ENCODE measurements at regions not wholly inside any gene's neighbourhood (a gene's known extent, or its start where the extent isn't known, plus 50 kb on each side); places are given as distances from the start of the nearest gene placed in this dataset.

DNA sequence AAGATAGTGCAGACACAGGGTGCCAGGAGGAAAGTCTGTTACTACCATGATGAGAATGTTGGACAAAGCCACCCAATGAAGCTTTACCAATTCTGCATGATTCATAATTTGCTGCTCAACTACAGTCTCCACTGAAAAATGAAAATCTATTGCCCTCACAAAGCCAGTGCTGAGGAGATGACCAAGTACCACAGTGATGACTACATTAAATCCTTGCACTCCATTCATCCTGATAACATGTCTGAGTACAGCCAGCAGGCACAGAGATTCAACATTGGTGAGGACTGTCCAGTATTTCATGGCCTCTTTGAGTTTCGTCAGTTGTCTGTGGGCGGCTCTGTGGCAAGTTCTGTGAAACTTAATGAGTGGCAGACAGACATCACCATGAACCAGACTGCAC is 144.0 kb downstream of the PLCE1 start:
- H3K9ac ChIP-seq (ENCODE audit: low read length in 3 of 3), result no peak overlapping the region
- no peaks in the 10 kb centered on the region for H3K9me3 ChIP-seq (ENCODE audit: control insufficient read depth in 2 of 3, insufficient read depth in 1 of 3, low read length in 3 of 3)
- intact Hi-C loops (cut with DNase I), result no loop called here
- no peak for DNase-seq
- H3K36me3 ChIP-seq (ENCODE audit: control insufficient read depth in 2 of 3, insufficient read depth in 3 of 3, low read length in 3 of 3), result no peaks in the 10 kb centered on the region
- no peak overlapping the region for H3K27ac ChIP-seq (ENCODE audit: low read depth in 2 of 2, low read length in 2 of 2)
- H3K4me1 ChIP-seq (ENCODE audit: control insufficient read depth in 2 of 3, insufficient read depth in 2 of 3, low read depth in 1 of 3, low read length in 3 of 3), result no peaks in the 10 kb centered on the region
- H3K27me3 ChIP-seq (ENCODE audit: control insufficient read depth, insufficient read depth, low read length), result no peaks in the 10 kb centered on the region
- TF ChIP-seq, protein P1, sequence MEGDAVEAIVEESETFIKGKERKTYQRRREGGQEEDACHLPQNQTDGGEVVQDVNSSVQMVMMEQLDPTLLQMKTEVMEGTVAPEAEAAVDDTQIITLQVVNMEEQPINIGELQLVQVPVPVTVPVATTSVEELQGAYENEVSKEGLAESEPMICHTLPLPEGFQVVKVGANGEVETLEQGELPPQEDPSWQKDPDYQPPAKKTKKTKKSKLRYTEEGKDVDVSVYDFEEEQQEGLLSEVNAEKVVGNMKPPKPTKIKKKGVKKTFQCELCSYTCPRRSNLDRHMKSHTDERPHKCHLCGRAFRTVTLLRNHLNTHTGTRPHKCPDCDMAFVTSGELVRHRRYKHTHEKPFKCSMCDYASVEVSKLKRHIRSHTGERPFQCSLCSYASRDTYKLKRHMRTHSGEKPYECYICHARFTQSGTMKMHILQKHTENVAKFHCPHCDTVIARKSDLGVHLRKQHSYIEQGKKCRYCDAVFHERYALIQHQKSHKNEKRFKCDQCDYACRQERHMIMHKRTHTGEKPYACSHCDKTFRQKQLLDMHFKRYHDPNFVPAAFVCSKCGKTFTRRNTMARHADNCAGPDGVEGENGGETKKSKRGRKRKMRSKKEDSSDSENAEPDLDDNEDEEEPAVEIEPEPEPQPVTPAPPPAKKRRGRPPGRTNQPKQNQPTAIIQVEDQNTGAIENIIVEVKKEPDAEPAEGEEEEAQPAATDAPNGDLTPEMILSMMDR (IDR thresholded peaks at IDR 0.05; ENCODE audit: borderline replicate concordance, extremely low read depth, insufficient read depth), result no peak
- H3K4me3 ChIP-seq (ENCODE audit: low read length in 3 of 3), result no peak overlapping the region
- no peak for FAIRE-seq

DNA sequence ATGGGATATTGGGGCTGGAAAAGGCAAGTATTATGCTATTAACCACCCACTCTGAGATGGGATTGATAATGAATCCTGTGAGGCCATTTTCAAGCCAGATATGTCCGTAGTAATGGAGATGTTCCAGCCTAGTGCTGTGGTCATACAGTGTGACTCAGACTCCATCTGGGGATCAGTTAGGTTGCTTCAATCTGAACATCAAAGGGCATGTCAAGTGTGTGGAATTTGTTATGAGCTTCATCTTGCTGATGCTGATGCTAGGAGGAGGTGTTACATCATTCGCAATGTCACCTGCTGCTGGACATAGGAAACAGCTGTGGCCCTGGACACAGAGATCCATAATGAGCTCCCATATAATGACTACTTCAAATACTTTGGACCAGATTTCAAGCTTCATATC is 144.7 kb downstream of the PLCE1 start:
- H3K27me3 ChIP-seq (ENCODE audit: control insufficient read depth, insufficient read depth, low read length), result no peaks in the 10 kb centered on the region
- no peak overlapping the region for H3K4me3 ChIP-seq (ENCODE audit: low read length in 3 of 3)
- no peaks in the 10 kb centered on the region for H3K36me3 ChIP-seq (ENCODE audit: control insufficient read depth in 2 of 3, insufficient read depth in 3 of 3, low read length in 3 of 3)
- intact Hi-C loops (cut with DNase I), result no loop called here
- no peaks in the 10 kb centered on the region for H3K4me1 ChIP-seq (ENCODE audit: control insufficient read depth in 2 of 3, insufficient read depth in 2 of 3, low read depth in 1 of 3, low read length in 3 of 3)
- TF ChIP-seq, protein P1 (IDR thresholded peaks at IDR 0.05; ENCODE audit: borderline replicate concordance, extremely low read depth, insufficient read depth), result no peak
- no peak overlapping the region for H3K27ac ChIP-seq (ENCODE audit: low read depth in 2 of 2, low read length in 2 of 2)
- no peak for DNase-seq
- H3K9ac ChIP-seq (ENCODE audit: low read length in 3 of 3), result no peak overlapping the region
- H3K9me3 ChIP-seq (ENCODE audit: control insufficient read depth in 2 of 3, insufficient read depth in 1 of 3, low read length in 3 of 3), result no peaks in the 10 kb centered on the region
- FAIRE-seq, result no peak

DNA sequence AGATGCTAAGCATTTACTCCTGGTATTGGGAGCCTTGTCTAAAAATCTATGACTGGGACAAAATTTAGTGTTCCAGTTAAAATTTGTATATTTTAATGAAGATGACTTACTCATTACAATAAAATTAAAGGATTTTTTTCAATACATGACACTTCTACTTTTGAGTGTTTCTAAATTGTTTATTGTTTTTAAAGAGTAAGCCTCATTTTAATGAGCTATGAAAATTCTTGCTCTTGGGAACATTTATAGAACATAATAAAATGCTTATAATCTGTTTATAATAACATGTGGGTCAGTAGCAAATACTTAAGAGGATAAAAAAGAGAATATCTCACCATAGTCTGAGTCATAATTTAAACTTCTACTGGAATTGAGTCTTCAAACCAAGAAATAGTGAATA is 149.5 kb downstream of the PLCE1 start:
- FAIRE-seq (no peak), DNase-seq (no peak)

More for the DNA sequence above, 149.5 kb downstream of the PLCE1 start:
- Histone ChIP-seq H3K4me1 (ENCODE audit: control insufficient read depth in 2 of 3, insufficient read depth in 2 of 3, low read depth in 1 of 3, low read length in 3 of 3) (no peaks in the 10 kb centered on the region), H3K9ac (ENCODE audit: low read length in 3 of 3) (no peak overlapping the region), H3K27ac (ENCODE audit: low read depth in 2 of 2, low read length in 2 of 2) (no peak overlapping the region), H3K4me3 (ENCODE audit: low read length in 3 of 3) (no peak overlapping the region), H3K27me3 (ENCODE audit: control insufficient read depth, insufficient read depth, low read length) (no peaks in the 10 kb centered on the region), H3K36me3 (ENCODE audit: control insufficient read depth in 2 of 3, insufficient read depth in 3 of 3, low read length in 3 of 3) (no peaks in the 10 kb centered on the region), H3K9me3 (ENCODE audit: control insufficient read depth in 2 of 3, insufficient read depth in 1 of 3, low read length in 3 of 3) (peaks cover 0 to 14% (median 4%) of the 10 kb centered on the region in 3 donors)
- TF ChIP-seq, protein P1 (IDR thresholded peaks at IDR 0.05; ENCODE audit: borderline replicate concordance, extremely low read depth, insufficient read depth), result no peak
- intact Hi-C loops (cut with DNase I), result no loop called here
